ENCODE measurements at regions not wholly inside any gene's neighbourhood (a gene's known extent, or its start where the extent isn't known, plus 50 kb on each side); places are given as distances from the start of the nearest gene placed in this dataset.

- TF ChIP-seq POLR2AphosphoS5 (IDR thresholded peaks at IDR 0.05; ENCODE audit: low read depth, low read length) (no peak), TAF1 (IDR thresholded peaks at IDR 0.05; ENCODE audit: borderline replicate concordance, insufficient read depth, low read length) (no peak)
- TF ChIP-seq, protein P1, sequence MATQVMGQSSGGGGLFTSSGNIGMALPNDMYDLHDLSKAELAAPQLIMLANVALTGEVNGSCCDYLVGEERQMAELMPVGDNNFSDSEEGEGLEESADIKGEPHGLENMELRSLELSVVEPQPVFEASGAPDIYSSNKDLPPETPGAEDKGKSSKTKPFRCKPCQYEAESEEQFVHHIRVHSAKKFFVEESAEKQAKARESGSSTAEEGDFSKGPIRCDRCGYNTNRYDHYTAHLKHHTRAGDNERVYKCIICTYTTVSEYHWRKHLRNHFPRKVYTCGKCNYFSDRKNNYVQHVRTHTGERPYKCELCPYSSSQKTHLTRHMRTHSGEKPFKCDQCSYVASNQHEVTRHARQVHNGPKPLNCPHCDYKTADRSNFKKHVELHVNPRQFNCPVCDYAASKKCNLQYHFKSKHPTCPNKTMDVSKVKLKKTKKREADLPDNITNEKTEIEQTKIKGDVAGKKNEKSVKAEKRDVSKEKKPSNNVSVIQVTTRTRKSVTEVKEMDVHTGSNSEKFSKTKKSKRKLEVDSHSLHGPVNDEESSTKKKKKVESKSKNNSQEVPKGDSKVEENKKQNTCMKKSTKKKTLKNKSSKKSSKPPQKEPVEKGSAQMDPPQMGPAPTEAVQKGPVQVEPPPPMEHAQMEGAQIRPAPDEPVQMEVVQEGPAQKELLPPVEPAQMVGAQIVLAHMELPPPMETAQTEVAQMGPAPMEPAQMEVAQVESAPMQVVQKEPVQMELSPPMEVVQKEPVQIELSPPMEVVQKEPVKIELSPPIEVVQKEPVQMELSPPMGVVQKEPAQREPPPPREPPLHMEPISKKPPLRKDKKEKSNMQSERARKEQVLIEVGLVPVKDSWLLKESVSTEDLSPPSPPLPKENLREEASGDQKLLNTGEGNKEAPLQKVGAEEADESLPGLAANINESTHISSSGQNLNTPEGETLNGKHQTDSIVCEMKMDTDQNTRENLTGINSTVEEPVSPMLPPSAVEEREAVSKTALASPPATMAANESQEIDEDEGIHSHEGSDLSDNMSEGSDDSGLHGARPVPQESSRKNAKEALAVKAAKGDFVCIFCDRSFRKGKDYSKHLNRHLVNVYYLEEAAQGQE (IDR thresholded peaks at IDR 0.05; ENCODE audit: insufficient read depth in 1 of 2, low read depth in 2 of 2, low read length in 2 of 2), result no peak
These were observed 148.6 kb downstream of the SLITRK6 start for GRCh38 chr13:85650613-85651012.
